ENCODE measurements at regions not wholly inside any gene's neighbourhood (a gene's known extent, or its start where the extent isn't known, plus 50 kb on each side); places are given as distances from the start of the nearest gene placed in this dataset.
"Not testable (repeated sequence)": the region's sequence is repeated elsewhere in the genome, so short reads cannot be mapped to it uniquely, and the experiment has no call there.

DNA sequence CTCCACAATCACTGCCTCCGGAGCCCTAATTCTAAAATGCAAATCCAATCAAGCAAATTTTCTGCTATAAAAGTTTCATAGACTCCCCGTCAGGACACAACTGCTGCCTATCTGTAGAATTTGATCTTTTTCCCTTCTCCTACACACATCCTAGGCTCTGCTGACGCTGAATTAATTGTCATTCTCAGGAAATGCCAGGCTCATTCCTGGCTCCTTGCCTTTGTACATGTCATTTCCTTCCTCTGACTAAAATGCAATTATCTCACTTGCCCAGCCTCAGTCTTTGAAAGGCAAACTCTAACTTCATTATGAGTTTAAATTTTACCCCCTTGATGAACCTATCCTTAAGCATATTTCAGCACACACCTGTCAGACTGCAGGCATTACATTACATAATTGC is 844.9 kb upstream of the CRIM1 start:
- DNase-seq = no peak

DNA sequence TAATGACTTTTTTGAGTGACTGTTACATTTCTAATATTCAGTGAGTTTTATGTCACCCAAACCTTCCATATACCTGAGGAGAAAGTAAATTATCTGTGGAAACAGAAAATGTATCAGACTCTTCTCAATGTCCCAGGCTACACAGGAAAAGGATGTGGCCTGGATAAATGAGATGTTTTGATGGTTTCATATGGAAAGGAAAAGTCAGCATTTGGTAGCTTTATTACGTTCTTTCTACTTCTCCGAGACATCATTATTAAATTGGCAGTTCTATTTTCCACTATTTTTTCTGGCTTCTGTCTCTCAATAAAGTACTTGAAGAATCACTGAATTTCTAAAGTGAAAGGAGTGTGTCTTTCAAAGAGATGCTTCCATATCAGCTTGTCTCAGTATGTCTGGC is 847.0 kb upstream of the CRIM1 start:
- DNase-seq = no peak

GRCh38 chr2:35504419-35504818 is 851.2 kb upstream of the CRIM1 start:
- no peak for DNase-seq

GRCh38 chr2:35503738-35504199 is 851.8 kb upstream of the CRIM1 start:
- DNase-seq = no peak

DNA sequence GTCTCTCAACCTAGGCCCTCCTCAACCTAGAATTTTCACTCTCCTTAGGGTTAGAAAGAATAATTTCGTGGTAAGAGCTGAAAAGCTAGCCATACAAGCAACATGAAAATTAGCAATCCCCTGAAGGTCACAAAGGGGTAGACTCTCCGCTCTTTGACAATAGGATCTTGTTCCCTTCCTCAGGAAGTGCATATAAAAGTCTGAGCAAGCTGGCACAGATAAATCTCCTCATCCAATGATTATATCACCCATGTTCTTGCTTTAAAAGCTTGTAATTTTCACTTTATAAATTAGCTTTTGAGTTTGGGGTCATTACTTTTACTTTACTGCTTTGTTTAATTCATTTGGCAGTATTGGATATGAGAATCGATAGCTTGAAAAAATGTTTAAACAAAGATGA is 852.3 kb upstream of the CRIM1 start:
- DNase-seq = no peak

- DNase-seq = no peak
These were observed 854.5 kb upstream of the CRIM1 start for GRCh38 chr2:35501076-35501475.

DNA sequence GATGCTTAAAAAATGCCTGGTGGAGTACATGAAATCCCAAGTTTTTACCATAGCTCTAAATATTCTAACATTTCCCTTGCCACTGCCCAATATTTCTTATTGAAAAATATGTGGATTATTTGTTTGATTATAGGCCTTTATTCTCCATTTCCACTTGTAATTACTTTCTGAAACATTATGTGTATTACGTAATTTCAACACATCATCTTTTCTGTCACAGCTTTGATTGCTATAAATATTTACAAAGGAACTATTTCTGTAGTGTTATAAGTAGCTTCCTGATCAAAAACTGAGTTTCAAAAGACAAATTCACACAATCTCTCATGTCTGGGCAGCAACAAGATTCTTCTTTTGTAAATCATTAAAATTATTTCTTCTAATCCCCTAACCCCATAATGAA is 859.6 kb upstream of the CRIM1 start:
- no peak for DNase-seq

DNA sequence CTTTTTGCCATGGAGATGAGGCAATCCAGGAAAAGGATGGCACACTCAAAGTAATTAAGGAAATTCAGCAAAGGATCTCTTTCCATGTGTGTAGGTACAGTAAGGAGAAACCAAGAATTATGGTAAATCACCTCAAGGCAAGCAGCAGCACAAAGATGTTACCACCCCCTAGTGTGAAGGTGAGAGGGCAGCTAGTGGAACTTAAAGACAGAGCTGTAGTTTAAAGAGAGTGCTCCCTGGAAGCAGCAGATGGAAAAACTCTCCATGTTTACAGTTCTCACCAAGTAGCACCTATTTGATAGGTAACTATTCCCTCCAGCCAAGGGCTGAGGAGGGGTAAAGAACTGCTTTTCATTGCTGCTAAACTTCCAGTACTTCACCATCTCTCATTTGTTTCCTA is 860.4 kb upstream of the CRIM1 start:
- DNase-seq = no peak

DNA sequence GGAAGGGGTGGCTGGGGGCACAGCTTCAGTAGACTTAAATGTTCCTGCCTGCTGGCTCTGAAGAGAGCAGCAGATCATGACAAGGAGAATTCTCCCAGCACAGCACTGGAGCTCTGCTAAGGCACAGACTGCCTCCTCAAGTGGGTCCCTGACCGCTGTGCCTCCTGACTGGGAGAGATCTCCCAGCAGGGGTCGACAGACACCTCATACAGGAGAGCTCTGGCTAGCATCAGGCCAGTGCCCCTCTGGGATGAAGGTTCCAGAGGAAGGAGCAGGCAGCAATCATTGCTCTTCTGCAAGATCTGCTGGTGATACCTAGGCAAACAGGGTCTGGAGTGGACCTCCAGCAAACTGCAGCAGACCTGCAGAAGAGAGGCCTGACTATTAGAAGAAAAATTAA is 877.5 kb upstream of the CRIM1 start:
- DNase-seq = not testable (repeated sequence)

- no peak for DNase-seq
These were observed 887.3 kb upstream of the CRIM1 start for GRCh38 chr2:35468245-35468644.

- DNase-seq = no peak
These were observed 891.6 kb upstream of the CRIM1 start for GRCh38 chr2:35463805-35464596.

DNA sequence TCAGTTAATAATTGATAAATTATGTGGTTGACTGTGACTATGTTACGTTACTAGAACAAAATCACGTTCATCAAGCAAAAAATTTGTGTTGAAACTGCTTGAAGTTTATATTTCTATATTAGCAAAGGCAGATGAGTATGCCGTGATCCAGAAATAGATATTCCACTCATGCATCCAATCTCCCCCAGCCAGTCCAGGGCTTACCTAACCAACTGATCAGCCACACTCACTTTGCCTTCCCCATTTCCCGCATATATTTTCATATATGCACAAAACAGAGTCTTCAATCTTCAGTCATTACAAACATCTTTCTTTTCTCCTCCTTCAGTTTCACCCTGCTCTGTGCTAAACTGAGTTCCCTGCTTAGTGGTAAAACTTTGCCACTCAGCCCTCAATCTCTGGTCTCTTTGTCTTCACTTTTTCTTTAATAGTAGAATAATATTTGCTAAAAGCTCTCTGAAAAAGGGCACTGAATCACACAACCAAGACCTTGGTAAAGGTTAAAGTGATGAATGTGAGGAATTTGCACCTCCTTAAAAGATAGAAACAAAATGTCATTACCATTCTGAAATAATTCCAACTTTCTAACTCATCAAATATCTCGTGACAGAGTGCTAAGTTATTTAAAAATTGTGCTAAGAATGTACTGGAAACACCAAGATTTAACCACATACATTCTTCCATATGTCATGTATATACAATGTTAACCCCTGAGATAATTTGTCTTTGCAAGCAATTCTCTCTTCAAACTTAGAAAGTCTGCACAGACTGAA is 893.2 kb upstream of the CRIM1 start:
- no peak for DNase-seq

- no peak for DNase-seq
These were observed 894.2 kb upstream of the CRIM1 start for GRCh38 chr2:35461406-35461805.

GRCh38 chr2:35454966-35455638 is 900.5 kb upstream of the CRIM1 start:
- DNase-seq = no peak

GRCh38 chr2:35447821-35448220 is 907.8 kb upstream of the CRIM1 start:
- no peak for DNase-seq

DNA sequence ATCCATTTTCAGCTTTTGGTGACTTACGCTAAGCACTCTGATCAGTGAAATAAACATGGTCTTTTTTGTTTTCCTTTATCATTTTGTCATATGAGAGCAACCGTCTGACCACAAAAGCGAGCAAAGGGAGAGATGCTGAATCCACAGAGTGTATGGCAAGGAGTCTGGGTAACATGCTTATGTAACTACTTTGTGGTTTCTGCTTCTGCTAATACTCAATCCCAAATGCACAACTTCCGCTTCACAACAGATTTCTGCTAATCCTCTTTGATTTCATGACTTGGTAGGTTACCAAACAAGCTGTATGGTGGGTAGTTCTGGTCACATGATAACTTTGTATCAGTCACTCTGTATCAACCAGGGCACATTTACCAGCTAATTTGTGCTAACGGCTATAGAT is 908.4 kb upstream of the CRIM1 start:
- DNase-seq = no peak

DNA sequence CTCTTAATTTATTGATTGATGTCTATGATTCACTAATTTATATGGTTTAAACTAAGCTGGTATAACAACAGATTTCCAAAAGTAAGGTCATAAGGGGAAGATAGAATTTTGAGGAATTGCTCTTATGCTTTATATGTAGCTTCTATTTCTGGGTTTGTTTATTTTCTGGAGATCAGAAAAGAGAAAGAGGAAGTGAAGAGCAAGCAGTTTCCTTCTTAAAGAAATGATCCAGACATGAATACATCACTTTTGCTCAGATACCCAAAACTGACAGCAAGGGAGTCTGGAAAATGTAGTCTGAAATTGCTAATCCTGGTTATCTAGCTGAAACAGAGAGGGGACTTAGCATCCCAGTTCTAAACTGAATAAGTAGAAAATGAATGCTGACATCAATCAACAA is 912.5 kb upstream of the CRIM1 start:
- DNase-seq = no peak

DNA sequence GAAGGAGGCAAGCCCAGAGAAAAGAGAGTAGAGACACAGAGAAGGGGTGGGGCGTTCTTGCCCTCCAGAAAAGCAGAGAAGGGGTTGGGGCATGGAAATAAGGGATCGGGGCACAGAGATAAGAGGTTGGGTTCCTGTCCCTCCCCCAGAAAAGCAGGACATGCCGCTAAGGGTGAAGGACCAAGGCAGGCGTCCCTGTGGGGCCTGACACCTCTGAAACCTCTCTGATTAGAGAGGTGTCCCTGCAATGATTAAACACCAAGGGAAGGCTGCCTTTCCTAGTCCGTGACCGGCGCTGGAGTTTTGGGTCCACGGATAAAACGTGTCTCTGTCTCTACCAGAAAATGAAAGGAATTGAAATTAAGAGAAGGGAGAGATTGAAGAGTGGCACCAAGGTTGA is 914.0 kb upstream of the CRIM1 start:
- DNase-seq = not testable (repeated sequence)

DNA sequence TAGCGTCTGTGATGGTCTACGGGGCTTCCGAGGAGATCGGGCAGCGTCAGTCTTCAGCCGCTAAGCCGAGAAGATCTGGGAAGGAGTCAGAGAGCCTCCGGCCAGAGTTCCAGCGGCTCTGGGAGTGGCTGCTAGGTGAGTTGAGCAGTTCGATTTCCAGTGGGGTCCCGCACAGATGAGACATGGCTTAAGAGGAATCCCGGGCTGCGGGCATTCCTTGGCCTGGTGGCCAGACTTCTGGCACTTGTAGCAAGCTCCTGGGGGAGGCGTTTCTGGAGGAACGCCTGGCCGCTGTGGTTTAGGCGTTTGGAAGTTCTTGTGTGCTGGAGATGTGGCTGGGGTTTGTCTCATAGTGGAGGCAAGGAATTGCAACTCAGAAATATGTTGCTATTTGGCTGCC is 915.3 kb upstream of the CRIM1 start:
- DNase-seq = not testable (repeated sequence)

- not testable (repeated sequence) for DNase-seq
These were observed 918.7 kb upstream of the CRIM1 start for GRCh38 chr2:35436893-35437292.

GRCh38 chr2:35428548-35428947 is 927.0 kb upstream of the CRIM1 start:
- no peak for DNase-seq

DNA sequence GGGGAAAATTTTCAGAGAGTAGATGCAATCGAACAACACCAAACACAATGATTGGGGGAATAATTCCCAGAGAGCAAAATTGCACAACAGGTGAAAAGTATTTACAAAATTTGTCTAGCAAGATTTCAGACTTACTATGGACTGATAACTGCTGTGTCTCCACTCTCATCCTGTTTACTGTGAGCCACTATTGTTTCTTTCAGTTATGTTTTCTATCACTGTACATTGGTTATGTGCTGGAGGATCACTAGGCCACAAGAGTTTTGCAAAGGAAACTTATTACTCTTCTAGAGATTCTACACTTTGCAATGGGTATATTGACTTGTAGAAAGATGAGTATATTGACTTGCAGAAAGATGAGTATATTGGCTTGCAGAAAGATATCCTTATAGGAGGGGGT is 934.1 kb upstream of the CRIM1 start:
- DNase-seq = no peak

DNA sequence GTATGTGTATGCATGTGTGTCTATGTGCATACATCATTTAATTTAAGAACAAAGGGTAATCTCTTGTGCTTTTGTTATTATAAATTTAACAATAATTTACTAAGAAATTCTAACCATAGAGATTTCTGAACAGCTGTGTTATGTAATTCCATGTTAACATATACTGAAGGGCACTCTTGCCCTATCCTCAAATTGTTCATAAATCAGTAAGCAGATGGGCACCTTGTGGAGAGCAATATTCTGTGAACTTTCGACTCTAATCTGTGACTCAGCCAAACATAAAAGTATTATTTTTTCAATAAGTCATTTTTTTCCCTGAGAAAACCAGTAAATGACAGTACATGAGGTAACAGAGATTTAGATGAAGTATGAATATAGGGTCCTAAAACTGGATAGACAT is 938.3 kb upstream of the CRIM1 start:
- DNase-seq = no peak

Data from NCI-H510A (cell line).